Loucy (cell line): ENCODE measurements at regions not wholly inside any gene's neighbourhood (a gene's known extent, or its start where the extent isn't known, plus 50 kb on each side); places are given as distances from the start of the nearest gene placed in this dataset.

ENCODE experiments used
- EZH2phosphoT487 ChIP-seq: fragments of 200-600 bp; IDR thresholded peaks from 2 replicates; pipeline ENCODE4 v1.6.1; 2018; ENCODE audit warnings: antibody characterized with exemption, mild to moderate bottlenecking, moderate library complexity, borderline replicate concordance
- TF ChIP-seq, protein P1 (sequence below): fragments of 200-600 bp; sonication (generic); conservative IDR thresholded peaks from 2 replicates; pipeline ENCODE4 v1.5.1; 2014; ENCODE audit warnings: mild to moderate bottlenecking, antibody characterized with exemption, low read length

DNA sequence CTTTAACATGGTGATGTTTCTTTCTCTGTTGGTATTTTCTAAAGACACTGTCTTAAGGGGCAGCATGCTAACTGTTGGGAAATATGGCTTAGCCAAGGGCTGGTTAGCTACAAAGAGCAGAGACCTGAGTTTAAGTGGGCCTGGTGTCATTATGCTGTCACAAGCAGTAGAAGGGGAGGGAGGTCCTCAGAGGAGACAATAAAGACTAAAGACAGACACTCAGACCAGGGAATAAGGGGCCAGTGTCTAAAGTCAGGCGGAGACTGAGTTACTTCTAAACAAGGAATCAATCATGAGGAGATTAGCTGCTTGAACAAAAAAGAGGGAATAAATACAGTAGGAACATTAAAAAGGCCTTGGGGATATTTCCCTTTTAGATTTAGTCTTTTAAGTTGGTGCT is 142.7 kb upstream of the DPPA4 start:
- TF ChIP-seq EZH2phosphoT487 = no peak
- TF ChIP-seq, protein P1, sequence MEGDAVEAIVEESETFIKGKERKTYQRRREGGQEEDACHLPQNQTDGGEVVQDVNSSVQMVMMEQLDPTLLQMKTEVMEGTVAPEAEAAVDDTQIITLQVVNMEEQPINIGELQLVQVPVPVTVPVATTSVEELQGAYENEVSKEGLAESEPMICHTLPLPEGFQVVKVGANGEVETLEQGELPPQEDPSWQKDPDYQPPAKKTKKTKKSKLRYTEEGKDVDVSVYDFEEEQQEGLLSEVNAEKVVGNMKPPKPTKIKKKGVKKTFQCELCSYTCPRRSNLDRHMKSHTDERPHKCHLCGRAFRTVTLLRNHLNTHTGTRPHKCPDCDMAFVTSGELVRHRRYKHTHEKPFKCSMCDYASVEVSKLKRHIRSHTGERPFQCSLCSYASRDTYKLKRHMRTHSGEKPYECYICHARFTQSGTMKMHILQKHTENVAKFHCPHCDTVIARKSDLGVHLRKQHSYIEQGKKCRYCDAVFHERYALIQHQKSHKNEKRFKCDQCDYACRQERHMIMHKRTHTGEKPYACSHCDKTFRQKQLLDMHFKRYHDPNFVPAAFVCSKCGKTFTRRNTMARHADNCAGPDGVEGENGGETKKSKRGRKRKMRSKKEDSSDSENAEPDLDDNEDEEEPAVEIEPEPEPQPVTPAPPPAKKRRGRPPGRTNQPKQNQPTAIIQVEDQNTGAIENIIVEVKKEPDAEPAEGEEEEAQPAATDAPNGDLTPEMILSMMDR = no peak
